RKO (cell line): ENCODE measurements at regions not wholly inside any gene's neighbourhood (a gene's known extent, or its start where the extent isn't known, plus 50 kb on each side); places are given as distances from the start of the nearest gene placed in this dataset.
A peak's percentile ranks its signal among the peaks of the same experiment; 100 is the strongest.
"Not testable (repeated sequence)": the region's sequence is repeated elsewhere in the genome, so short reads cannot be mapped to it uniquely, and the experiment has no call there.

ENCODE experiments used
- DNase-seq: peaks from one replicate; pipeline ENCODE4 v3.0.0-alpha.2; 2016; ENCODE audit warnings: low spot score

DNA sequence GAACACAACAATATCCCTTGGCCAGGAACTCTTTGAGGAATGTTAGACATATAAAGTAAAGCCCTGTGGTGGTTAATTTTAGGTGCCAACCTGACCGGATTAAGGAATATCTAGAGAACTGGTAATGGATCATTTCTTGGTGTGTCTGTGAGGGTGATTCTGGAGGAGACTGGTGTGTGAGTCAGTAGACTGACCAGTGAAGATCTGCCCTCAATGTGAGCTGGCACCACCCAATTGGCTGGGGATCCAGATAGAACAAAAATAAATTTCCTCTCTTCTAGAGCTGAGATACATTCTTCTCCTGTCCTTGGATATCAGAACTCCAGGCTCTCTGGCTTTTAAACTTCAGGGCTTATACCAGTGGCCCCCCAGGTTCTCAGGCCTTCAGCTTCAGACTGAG lies 56.2 kb upstream of the TNPO1 start:
- peak; percentile 19 for DNase-seq

DNA sequence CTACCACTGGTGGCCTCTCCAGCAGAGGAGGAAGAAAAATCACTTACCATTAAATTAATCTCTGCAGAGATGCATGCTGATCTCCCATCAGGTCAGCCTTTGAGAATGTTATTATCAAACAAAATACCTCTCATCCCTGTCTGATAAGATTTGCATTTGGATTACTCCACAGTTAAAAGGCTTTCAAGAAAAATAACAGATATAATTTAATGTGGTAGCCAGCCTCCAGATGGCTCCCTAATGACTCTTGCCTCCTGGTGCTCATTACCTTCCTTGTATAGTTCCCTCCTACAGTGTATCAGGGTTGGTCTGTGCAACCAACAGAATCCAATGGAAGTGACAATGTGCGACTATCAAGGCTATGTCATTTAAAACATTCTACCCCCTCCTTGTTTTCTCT lies 63.6 kb upstream of the TNPO1 start:
- DNase-seq: no peak

DNA sequence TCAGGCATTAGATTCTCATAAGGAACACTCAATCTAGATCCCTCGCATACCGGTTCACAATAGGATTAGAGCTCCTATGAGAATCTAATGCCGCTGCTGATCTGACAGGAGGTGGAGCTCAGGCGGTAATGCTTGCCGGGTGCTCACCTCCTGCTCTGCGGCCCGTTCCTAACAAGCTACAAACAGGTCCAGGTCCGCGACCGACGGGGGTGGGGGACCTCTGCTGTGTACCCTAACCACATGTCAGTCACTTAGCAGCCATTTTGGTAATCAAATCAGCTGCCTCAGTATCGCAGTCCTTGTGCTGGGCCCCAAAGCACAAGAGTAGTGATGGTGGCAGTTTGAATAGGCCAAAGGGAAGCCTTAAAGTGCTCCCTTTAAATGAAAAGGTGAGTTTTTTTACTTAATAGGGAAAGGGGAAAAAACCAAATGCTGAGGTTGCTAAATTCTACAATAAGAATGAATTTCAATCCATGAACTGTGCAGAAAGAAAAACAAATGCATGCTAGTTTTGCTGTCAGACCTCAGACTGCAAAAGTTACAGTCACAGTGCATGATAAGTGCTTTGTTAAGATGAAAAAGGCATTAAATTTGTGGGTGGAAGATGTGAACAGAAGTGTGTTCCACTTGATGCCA lies 67.0 kb upstream of the TNPO1 start:
- DNase-seq: no peak

DNA sequence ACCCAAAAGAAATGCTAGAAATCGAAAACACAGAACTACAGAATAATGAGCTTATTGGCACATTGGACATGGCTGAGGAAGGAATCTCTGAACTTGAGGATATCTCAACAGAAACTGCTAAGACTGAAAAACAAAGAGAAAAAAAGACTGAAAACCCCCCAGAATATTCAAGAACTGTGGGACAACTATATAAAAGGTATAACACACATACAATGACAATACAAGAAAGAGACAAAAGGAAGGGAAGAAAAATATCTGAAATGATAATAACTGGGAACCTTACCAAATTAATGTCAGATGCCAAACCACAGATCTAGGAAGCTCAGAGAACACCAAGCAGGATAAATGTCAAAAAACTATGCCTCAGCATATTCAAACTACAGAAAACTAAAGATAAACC lies 68.6 kb upstream of the TNPO1 start:
- DNase-seq: no peak

DNA sequence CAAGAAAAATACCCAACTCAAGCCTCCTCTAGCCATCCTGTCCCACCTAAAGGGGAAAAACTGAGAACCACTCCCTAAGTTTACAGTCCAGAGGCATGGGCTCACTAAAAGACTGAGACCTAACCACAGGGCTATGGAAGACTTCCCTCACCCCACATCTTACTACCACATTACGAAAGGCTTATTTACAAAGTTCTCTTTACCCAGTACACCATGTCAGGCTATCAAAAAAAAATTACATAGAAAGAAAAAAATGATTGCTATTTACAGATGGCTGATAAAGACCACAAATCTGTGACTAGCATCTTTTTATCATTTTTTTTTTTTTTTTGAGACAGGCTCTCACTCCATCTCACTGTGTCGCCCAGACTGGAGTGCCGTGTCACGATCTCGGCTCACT lies 69.7 kb upstream of the TNPO1 start:
- no peak for DNase-seq

DNA sequence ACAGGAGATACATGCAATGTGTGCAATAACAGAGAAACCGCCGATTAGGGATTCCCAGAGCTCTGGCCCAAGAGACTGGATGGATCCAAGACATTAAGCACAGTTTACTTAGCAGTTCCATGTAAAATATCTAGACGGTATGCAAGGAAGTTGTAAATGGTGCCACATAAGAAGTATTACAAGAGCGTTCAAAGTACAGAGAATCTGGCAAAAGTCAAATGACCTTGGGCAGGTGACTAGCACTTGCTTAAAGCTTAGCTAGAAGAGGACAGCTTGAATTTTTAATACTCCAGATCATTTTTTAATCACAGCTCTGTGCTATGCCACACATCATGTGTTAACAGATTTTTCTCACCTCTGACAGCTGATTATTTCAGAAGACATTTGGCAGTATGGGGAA lies 72.3 kb upstream of the TNPO1 start:
- no peak for DNase-seq

DNA sequence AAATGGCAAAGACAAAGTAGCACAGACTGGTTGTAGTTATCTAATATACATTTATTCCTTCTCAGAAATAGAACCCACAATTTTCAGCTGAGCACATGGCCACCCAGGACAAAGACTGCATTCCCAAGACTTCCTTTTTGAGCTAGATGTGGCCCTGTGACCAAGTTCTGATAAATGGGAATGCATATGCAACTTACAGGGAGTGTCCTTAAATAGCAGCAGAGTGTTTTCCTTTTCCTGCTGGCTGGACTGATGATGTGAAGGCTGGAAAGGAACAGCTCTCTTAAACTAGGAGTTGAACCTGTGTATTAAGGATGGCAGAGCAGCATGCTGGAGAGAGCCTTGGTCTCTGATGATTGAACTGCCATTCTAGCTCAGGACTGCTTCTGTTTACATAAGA lies 74.7 kb upstream of the TNPO1 start:
- no peak for DNase-seq

DNA sequence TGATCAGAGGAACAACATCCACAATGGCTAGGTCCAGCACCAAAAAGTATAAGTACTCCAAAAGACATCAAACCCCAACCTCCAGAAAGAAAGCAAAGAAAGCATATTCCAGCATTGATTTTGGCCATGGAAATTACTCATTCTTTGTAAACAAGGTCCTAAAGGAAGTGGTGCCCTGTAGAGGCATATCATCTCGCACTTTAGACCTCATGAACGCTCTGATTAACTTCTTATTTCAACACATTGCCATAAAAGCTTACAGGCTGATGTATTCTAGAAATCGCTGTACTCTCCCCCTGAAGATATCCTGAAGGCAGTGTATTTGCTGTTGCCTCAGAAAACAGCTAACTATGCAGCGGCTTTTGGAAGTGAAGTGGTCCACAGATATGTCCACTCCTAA lies 82.7 kb upstream of the TNPO1 start:
- no peak for DNase-seq

DNA sequence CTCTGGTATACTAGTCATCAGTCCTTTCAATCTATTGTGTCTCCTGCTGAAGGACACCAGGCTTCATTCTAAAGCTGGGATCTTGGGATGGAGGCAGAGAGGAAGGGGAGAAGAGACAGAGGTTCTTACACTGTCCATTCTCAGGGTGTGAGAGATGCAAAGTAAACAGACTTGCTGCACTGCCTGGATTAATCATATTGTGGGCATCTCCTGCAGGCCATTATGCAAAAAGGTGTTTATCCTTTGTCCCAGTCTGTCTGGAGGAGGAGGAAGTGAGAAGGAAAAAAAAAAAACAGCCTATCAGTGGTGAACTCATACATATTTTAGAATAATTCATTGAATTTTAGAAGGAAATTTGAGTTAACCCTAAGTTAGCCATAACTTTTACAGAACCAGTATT lies 92.9 kb upstream of the TNPO1 start:
- no peak for DNase-seq

DNA sequence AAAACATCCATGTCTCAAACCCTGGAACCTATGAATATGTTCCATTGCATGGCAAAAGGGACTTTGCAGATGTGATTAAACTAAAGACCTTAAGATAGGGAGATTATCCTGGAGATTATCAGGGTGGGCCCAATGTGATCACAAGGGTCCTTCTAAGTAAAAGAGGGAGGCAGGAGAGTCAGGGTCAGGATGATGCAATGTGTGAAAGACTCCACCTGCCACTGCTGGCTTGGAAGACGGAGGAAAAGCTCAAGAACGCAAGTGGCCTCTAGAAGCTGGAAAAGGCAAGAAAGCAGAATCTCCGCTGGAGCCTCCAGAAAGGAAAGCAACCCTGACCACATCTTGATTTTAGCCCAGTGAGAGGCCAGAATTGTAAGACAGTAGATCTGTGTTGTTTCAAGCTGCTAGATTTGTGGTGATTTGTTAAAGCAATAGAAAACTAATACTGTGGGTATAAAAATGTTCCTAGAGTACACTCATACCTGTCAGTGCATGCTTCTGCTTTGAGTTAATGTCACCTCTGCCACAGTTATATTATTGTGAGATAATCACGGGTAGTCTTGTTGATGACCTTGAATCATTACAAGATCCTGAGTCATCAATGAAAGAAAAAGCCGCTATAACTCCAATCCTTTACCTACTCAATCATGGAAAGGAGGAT lies 93.5 kb upstream of the TNPO1 start:
- no peak for DNase-seq

DNA sequence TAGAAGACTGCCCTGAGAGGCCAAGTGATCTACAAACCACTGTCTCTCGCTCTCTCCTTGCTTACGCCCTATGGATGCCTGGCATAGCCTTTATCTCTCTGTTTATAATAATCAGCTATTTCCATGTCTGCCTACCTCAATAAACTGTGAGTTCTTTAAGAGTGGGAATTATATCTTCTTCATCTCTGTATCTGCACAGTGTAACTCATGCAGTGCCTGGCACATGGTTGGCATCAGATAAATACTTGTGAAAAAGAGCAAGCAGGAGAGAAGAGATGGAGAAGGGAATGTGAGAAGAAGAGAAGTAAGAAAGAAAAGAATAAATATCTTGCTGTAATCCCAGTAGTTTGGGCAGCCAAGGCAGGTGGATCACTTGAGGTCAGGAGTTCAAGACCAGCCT lies 94.6 kb upstream of the TNPO1 start:
- DNase-seq: no peak

DNA sequence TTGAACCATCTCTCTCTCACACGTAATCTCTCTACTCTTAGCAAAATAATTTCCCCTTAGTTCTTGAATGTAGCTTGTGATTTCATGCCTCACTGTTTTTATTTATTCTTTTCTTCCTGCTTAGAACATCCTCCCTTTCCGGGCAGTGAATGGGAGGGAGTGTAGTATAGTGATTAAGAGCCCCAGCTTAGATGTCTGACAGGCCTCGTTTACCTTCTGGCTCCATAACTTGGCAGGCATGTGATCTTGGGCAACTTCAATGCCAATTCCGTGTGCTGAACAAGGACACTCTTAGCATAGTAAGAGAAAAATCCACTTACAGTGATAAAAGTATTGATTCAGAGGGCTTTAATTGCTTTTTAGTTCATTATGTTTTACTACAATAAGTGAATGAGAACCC lies 96.3 kb upstream of the TNPO1 start:
- no peak for DNase-seq

DNA sequence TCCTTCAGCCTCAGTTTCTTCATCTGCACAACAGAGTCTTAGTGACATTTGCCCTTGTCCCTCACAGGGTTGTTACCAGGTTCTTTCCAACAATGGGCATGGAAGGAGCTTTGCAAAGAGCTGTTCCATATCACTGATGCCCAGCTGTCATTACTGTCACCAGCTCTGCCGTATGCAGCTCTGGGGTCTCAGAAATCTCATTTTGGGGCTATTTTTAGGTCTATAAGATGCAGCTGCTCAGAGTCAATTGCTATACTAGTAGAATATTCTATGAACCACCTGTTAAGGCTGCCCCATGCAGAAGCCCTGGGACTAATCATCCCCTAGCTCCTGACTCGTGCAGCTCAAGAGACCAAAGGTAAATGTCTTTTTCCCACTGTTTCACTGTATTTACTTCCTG lies 105.1 kb upstream of the TNPO1 start:
- DNase-seq: no peak

DNA sequence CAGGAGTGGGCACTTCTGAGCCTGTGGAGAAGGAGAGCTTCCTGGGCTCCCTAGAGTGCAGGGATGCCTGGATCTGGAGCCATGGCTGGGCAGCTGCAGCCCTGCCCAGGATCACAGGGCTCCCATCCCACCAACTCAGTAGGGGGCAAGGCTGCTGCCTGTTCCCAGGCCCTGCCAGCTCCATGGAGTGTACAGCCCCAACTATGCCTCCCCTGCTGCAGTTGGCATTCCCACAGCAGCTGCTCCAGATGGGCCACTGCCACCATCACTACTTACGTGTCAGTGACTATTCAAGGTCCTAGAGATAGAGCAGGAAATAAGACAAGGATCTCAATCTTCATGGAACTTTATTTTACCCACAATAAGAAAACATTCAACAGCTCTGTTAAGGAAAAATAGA lies 107.1 kb upstream of the TNPO1 start:
- no peak for DNase-seq

DNA sequence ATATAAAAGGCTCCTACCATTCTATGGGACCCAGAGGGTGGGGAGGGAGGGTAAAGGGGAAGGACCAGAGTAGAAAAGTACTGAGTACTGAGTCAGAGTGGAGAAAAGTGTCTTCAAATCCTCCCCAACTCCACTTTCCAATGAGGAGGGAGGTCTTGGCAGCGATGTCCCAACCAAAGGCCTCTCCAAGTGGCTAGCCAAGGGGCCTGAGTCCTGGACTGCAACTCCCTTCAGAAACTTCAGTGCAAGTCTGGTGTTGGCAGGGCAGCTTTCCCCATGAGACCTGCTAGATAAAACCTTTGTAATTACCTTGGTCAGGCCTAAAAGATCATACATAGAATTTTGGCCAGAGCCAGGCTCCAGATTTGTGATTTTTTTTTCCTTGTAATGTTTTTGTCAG lies 111.3 kb upstream of the TNPO1 start:
- no peak for DNase-seq

DNA sequence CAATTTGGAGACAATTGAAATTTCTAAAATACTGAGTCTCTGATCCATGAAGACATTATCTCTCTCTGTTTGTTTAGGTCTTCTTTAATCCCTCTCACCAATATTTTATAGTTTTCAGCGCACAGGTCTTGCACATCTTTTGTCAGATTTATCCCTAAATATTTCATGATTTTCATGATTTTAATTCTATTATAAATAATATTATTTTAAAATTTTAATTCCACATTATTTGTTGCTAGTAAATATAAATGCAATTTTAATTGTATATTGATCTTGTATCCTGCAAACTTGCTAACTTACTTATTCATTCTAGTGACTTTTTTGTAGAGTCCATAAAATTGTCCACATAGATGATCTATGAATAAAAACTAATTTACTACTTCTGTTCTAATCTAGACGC lies 112.6 kb upstream of the TNPO1 start:
- DNase-seq: no peak

DNA sequence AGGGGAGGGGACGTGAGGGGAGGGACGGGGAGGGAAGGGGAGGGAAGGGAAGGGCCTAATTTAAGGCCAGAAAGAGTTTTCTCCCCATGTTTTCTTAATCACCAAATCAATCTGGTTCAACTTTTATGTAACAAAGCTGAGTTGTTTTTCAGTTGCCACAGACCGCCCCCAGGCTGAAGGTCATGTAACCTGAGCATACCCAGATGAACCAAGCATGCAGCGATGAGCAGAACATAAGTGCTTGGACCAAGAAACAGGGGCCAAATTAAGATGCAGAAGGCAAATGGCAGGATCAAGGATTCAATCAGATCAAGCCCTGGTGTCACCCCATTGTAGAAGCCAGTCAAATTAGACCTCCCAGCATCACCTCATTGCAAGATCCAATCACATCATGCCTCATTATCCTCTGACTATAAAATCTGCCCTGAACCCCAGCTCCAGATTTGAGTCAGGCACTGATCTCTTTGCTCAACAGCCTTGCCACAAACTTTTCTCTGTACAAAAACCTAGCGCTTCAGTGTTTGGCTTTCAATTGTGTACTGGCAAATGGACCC lies 113.5 kb upstream of the TNPO1 start:
- no peak for DNase-seq

DNA sequence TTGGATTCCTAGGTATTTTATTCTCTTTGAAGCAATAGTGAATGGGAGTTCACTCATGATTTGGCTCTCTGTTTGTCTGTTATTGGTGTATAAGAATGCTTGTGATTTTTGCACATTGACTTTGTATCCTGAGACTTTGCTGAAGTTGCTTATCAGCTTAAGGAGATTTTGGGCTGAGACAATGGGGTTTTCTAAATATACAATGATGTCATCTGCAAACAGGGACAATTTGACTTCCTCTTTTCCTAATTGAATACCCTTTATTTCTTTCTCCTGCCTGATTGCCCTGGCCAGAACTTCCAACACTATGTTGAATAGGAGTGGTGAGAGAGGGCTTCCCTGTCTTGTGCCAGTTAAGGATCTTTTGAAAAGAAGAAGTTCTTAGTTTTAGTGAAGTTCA lies 114.4 kb upstream of the TNPO1 start:
- not testable (repeated sequence) for DNase-seq

DNA sequence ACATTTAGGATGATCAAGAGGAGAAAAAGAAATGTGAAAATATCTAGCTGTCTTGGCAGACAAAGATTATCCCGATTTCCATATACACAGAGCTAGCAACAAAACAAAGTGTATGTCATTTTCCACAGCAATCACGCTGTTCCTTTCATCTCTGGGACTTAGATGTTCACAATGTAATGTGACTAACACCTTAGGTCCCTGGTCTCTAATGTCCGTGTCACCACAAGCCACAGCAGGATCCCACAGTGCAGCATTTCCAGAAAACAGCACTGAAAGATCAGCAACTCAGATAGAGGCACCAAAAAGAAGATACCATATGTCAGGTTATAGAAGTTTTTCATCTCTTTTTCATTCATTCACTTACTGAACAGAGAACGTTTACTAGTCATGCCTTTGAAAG lies 118.0 kb upstream of the TNPO1 start:
- no peak for DNase-seq

DNA sequence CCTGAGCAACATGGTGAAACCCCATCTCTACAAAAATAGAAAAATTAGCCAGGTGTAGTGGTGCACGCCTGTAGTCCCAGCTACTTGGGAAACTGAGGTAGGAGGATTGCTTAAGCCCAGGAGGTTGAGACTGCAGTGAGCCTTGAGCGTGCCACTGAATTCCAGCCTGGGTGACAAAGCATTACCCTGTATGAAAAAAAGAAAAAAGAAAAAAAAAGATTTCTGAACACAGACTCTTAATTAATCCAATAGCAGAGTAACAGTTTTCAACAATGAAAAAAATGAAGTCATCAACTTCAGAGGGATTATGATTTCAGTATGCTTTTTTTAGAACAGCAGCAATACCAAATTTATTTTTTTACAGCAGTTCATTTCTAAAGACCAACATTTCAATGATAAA lies 118.8 kb upstream of the TNPO1 start:
- no peak for DNase-seq

DNA sequence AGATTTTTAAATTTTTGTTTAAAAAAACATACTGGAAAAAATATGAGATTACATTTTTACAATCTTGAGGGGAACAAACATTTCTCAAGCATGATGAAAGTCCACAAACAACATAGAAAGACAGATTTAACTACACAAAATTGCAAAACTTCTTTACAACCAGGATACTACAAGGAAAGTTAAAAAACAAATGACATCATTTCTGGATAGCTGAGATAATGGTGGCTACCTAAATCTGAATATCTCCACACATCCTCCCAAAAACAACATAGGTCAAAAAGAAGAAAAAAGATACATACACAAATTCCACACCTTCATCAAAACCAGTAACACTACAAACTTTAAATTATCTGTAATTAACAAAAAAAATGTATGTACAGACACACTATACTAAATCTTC lies 120.8 kb upstream of the TNPO1 start:
- no peak for DNase-seq

DNA sequence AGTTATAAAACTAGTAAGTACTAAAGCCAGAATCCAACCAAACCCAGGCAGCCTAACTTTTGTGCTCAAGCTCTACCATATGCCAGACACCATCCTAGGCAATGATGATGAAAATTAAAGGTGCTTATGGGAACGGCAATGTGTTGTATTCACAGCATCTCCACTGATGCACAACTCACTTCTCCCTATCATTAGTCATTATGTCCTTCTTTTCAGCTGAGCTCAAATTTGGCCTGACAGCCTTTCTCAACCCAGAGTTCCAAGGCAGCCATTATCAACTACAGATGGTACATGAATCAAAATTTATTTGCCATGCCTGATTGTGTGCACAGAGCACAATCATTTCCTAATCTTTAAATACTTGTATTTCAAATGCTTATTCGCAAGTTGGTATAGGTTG lies 121.6 kb upstream of the TNPO1 start:
- no peak for DNase-seq

DNA sequence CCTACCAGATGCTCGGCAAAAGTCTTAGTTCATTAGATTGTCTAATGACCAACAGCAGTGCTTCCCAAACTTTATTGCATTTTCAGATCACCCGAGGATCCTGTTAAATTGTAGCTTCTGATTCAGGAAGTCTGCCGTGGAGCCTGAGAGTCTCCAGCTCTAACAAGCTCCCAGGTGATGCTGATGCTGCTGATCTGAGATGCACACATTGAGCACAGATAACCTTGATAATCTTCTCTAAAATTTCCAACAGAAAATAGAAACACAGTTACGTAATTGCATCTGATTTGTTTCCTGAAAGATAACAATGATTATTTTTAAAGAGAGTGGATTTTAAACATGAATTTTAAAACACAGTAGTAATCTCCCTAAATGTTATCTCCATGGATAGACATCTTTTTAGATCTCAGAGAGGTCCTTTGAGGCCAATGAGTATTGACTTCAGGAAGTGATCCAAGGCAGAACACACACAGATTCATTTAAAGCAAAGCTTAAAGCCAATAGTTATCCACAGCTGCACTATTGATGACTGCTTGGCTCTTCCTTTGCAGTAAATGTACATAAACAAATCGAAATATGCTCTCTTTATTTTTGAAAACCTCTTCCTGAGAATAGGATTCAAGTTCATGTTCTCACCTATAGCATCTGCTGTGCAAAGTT lies 122.8 kb upstream of the TNPO1 start:
- no peak for DNase-seq
